MM.1S (cell line): ENCODE measurements at regions not wholly inside any gene's neighbourhood (a gene's known extent, or its start where the extent isn't known, plus 50 kb on each side); places are given as distances from the start of the nearest gene placed in this dataset.

ENCODE experiments used
- CTCF ChIP-seq: fragments of 300-600 bp; sonication (generic); IDR thresholded peaks from 2 replicates; pipeline ENCODE4 v1.5.1; 2016; ENCODE audit warnings: antibody characterized with exemption, low read length, mixed read lengths
- EZH2 ChIP-seq: fragments of 300-600 bp; sonication (generic); optimal IDR thresholded peaks from 2 replicates; pipeline ENCODE3; 2017; ENCODE audit warnings: low read depth, mild to moderate bottlenecking, antibody characterized with exemption, low read length, mixed read lengths

- TF ChIP-seq CTCF (no peak), EZH2 (no peak)
Measured at GRCh38 chr13:50214514-50214913, 199.3 kb downstream of the KCNRG start.
